Thyroid gland (tissue), 4 donors: ENCODE measurements at regions not wholly inside any gene's neighbourhood (a gene's known extent, or its start where the extent isn't known, plus 50 kb on each side); places are given as distances from the start of the nearest gene placed in this dataset.

Experiments
- DNase-seq, 2 donors: peaks; one replicate each; pipeline ENCODE4 v3.0.0-alpha.2; 2019
- H3K27ac ChIP-seq, 3 donors: fragments of 200-600 bp; sonication (generic); 1 replicate in 2 of 3; 2 replicates in 1 of 3; pipeline ENCODE4 v1.5.1; 2016 to 2019; ENCODE audit warnings: mild to moderate bottlenecking in 1 of 3, moderate library complexity in 1 of 3
- H3K27me3 ChIP-seq: fragments of 200-600 bp; sonication (generic); one replicate; pipeline ENCODE4 v1.5.1; 2019
- H3K36me3 ChIP-seq, 2 donors: fragments of 200-600 bp; sonication (generic); one replicate each; pipeline ENCODE4 v1.5.1; 2016 to 2019
- H3K4me1 ChIP-seq, 2 donors: fragments of 200-600 bp; sonication (generic); one replicate each; pipeline ENCODE4 v1.5.1; 2017 to 2019
- H3K4me3 ChIP-seq, 3 donors: fragments of 200-600 bp; sonication (generic); replicated peaks in 1 of 3; 1 replicate in 2 of 3; 2 replicates in 1 of 3; pipeline ENCODE4 v1.5.1; 2016; ENCODE audit warnings: mild to moderate bottlenecking in 1 of 3
- H3K9me3 ChIP-seq: fragments of 200-600 bp; sonication (generic); one replicate; pipeline ENCODE4 v1.5.1; 2017
- POLR2A ChIP-seq, 2 donors: fragments of 450-650 bp; IDR thresholded peaks; one replicate each; pipeline ENCODE4 v1.6.1; 2017; ENCODE audit warnings: antibody characterized with exemption in 2 of 2, mild to moderate bottlenecking in 2 of 2, moderate library complexity in 1 of 2
- WGBS, 2 donors: methylation state at CpG; one replicate each; pipeline ENCODE4 v1.1.5; 2017; 5-methylcytosine and 5-hydroxymethylcytosine counted together
- intact Hi-C: fragments of 100-400 bp; cut with DNase I; formaldehyde crosslinking; loops from one replicate; pipeline ENCODE4 v1.15.1; 2023
- TF ChIP-seq, protein P1 (sequence below), 6 experiments: fragments of 200-600 bp in 3 of 6; fragments of 450-650 bp in 3 of 6; sonication (generic) in 3 of 6; IDR thresholded peaks; one replicate each; pipeline ENCODE4 v1.5.1; 2016 to 2019; ENCODE audit warnings: antibody characterized with exemption in 6 of 6, mild to moderate bottlenecking in 2 of 6, inconsistent platforms in 1 of 6, moderate library complexity in 1 of 6

DNA sequence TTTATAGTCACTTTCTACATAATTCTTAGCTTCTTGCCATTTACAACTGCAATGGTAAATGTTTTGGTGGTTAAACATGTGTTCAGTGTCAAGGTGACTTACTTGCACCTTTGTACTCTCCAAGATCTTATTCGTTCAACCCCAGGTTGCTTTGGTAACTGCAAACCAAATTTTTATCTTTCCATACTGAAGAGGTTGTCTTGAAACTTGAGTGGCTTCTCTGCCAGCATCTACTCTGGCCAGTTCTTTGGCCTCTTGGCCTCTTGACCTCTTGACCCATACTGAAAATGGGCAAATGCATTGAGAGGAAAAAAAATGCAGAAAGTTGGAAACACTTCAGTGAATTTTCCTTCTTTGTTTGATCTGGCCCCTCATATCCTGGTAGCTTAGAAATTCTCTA, 88.0 kb upstream of the LRRC7 start:
- Histone ChIP-seq H3K36me3 (no peaks in the 10 kb centered on the region), H3K9me3 (no peaks in the 10 kb centered on the region), H3K27ac (no peak overlapping the region), H3K4me1 (no peaks in the 10 kb centered on the region), H3K27me3 (no peaks in the 10 kb centered on the region), H3K4me3 (no peak overlapping the region)
- no peak for DNase-seq
- WGBS, 2 donors: 30 to 49% methylated on average over 1 of the region's 1 CpG
- TF ChIP-seq, protein P1, sequence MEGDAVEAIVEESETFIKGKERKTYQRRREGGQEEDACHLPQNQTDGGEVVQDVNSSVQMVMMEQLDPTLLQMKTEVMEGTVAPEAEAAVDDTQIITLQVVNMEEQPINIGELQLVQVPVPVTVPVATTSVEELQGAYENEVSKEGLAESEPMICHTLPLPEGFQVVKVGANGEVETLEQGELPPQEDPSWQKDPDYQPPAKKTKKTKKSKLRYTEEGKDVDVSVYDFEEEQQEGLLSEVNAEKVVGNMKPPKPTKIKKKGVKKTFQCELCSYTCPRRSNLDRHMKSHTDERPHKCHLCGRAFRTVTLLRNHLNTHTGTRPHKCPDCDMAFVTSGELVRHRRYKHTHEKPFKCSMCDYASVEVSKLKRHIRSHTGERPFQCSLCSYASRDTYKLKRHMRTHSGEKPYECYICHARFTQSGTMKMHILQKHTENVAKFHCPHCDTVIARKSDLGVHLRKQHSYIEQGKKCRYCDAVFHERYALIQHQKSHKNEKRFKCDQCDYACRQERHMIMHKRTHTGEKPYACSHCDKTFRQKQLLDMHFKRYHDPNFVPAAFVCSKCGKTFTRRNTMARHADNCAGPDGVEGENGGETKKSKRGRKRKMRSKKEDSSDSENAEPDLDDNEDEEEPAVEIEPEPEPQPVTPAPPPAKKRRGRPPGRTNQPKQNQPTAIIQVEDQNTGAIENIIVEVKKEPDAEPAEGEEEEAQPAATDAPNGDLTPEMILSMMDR (IDR thresholded peaks at IDR 0.05): no peak
- no peak for TF ChIP-seq POLR2A (IDR thresholded peaks at IDR 0.05)
- intact Hi-C loops: no loop called here

DNA sequence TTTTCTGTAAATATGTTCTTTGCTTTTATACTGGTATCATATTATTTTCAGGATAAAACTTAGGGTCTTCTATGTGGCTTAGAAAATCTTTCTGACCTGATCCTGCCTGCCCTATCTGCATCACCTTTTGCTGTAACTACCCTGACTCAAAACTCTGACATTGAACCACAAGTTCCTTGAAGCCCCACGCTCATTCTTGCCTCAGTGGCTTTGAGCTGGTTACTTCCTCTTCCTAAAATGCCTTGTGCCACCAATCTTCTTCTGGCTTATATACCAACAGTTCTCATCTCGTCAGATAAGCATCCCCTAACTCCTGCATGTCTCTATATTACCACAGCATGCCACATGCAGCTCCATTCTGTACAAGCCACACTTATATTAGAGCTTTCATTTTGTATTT, 84.5 kb upstream of the LRRC7 start:
- Histone ChIP-seq H3K4me1 (peaks cover 0 to 3% of the 10 kb centered on the region in 2 donors), H3K36me3 (no peaks in the 10 kb centered on the region), H3K4me3 (no peak overlapping the region), H3K9me3 (no peaks in the 10 kb centered on the region), H3K27me3 (no peaks in the 10 kb centered on the region), H3K27ac (no peak overlapping the region)
- no peak for DNase-seq
- TF ChIP-seq POLR2A (IDR thresholded peaks at IDR 0.05): no peak
- TF ChIP-seq, protein P1 (IDR thresholded peaks at IDR 0.05): no peak
- 78 to 80% methylated on average over 2 of the region's 2 CpGs for WGBS, 2 donors
- intact Hi-C loops: no loop called here

DNA sequence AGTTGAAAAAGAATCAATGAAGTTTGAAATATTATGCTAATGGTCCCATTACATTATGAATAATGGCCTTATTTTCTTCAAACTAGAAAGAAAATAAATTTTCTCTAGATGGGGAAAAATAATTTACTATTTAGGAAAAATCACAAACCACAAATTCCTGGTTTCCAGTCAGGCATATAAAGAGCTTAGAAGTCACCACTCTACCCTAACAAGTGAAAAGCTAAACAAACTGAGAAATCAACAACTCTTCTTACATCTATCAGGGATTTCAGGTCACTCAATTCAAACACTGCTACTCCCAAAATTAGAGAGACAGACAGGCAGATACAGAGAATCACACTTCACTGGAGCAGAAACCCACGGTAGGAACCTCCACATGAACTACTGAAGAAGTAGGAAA, 82.1 kb upstream of the LRRC7 start:
- 36 to 40% methylated on average over 1 of the region's 1 CpG for WGBS, 2 donors
- Histone ChIP-seq H3K27ac (peak overlapping the region in 2 of 3 donors; percentile 36 to 65), H3K4me3 (no peak overlapping the region), H3K27me3 (no peaks in the 10 kb centered on the region), H3K36me3 (no peaks in the 10 kb centered on the region), H3K4me1 (peaks cover 0 to 3% of the 10 kb centered on the region in 2 donors), H3K9me3 (no peaks in the 10 kb centered on the region)
- TF ChIP-seq POLR2A (IDR thresholded peaks at IDR 0.05): no peak
- TF ChIP-seq, protein P1 (IDR thresholded peaks at IDR 0.05): no peak
- intact Hi-C loops: no loop called here
- peak; percentile 22 to 23 for DNase-seq

DNA sequence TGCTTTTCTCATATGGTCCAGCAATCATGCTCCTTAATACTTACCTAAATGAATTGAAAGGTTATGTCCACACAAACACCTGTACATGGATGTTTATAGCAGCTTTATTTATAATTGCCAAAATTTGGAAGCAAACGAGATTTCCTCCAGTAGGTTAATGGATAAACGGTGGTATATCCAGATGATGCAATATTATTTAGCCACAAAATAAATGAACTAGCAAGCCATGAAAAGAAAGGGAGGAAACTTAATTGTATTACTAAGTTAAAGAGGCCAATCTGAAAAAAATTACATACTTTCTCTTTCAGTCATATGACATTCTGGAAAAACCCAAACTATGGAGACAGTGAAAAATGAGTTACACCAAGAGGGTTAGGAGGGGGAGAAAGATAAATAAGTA, 76.3 kb upstream of the LRRC7 start:
- no peaks in the 10 kb centered on the region for H3K9me3 ChIP-seq
- TF ChIP-seq, protein P1 (IDR thresholded peaks at IDR 0.05): no peak
- no peak for TF ChIP-seq POLR2A (IDR thresholded peaks at IDR 0.05)
- no peak overlapping the region for H3K27ac ChIP-seq
- H3K4me3 ChIP-seq: no peak overlapping the region
- intact Hi-C loops: no loop called here
- DNase-seq: no peak
- H3K27me3 ChIP-seq: no peaks in the 10 kb centered on the region
- no peaks in the 10 kb centered on the region for H3K36me3 ChIP-seq
- 87 to 91% methylated on average over 2 of the region's 2 CpGs for WGBS, 2 donors
- no peaks in the 10 kb centered on the region for H3K4me1 ChIP-seq

DNA sequence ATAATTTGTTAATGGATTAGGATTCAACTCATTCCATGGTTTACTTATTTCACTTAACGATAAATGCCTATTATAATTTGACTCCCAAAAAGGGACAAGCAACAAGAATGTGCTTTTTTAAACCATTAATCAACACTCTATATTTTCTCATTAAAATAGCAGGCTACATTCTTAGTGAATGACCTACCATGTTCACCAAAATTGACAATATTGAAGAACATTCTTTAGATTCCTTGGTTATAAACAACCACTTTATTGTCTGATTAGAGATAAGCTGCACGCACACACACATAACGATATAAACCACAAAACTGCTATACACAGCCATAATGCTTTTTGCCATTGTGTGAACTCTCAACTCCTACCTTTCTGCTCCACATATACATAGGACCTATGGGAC, 75.4 kb upstream of the LRRC7 start:
- intact Hi-C loops: no loop called here
- DNase-seq: no peak
- TF ChIP-seq, protein P1 (IDR thresholded peaks at IDR 0.05): no peak
- no peak for TF ChIP-seq POLR2A (IDR thresholded peaks at IDR 0.05)
- Histone ChIP-seq H3K36me3 (no peaks in the 10 kb centered on the region), H3K9me3 (no peaks in the 10 kb centered on the region), H3K27ac (no peak overlapping the region), H3K4me3 (no peak overlapping the region), H3K27me3 (no peaks in the 10 kb centered on the region), H3K4me1 (no peaks in the 10 kb centered on the region)
- WGBS, 2 donors: 93 to 95% methylated on average over 3 of the region's 3 CpGs
